ENCODE measurements at regions not wholly inside any gene's neighbourhood (a gene's known extent, or its start where the extent isn't known, plus 50 kb on each side); places are given as distances from the start of the nearest gene placed in this dataset.
"Not testable (repeated sequence)": the region's sequence is repeated elsewhere in the genome, so short reads cannot be mapped to it uniquely, and the experiment has no call there.

GRCh38 chr4:164169591-164169990 is 584.3 kb upstream of the SMIM31 start:
- DNase-seq (ENCODE audit: insufficient read length, low spot score): no peak
- no peak for FAIRE-seq

GRCh38 chr4:164177153-164177552 is 576.8 kb upstream of the SMIM31 start:
- no peak for DNase-seq (ENCODE audit: insufficient read length, low spot score)
- FAIRE-seq: no peak

- DNase-seq (ENCODE audit: insufficient read length, low spot score): no peak
- no peak for FAIRE-seq
These were observed 576.2 kb upstream of the SMIM31 start for GRCh38 chr4:164177753-164178152.

GRCh38 chr4:164188236-164188635 is 565.7 kb upstream of the SMIM31 start:
- no peak for FAIRE-seq
- DNase-seq (ENCODE audit: insufficient read length, low spot score): no peak

- no peak for FAIRE-seq
- no peak for DNase-seq (ENCODE audit: insufficient read length, low spot score)
These were observed 561.1 kb upstream of the SMIM31 start for GRCh38 chr4:164192844-164193243.

- DNase-seq (ENCODE audit: insufficient read length, low spot score) (no peak), FAIRE-seq (no peak)
These were observed 560.3 kb upstream of the SMIM31 start for GRCh38 chr4:164193676-164194075.

GRCh38 chr4:164197556-164197955 is 556.4 kb upstream of the SMIM31 start:
- FAIRE-seq (no peak), DNase-seq (ENCODE audit: insufficient read length, low spot score) (no peak)

- no peak for DNase-seq (ENCODE audit: insufficient read length, low spot score)
- FAIRE-seq: no peak
These were observed 550.5 kb upstream of the SMIM31 start for GRCh38 chr4:164203476-164203875.

GRCh38 chr4:164204434-164204833 is 549.5 kb upstream of the SMIM31 start:
- FAIRE-seq: no peak
- DNase-seq (ENCODE audit: insufficient read length, low spot score): no peak

- no peak for DNase-seq (ENCODE audit: insufficient read length, low spot score)
- FAIRE-seq: no peak
These were observed 546.5 kb upstream of the SMIM31 start for GRCh38 chr4:164207460-164207859.

- DNase-seq (ENCODE audit: insufficient read length, low spot score): no peak
- no peak for FAIRE-seq
These were observed 543.6 kb upstream of the SMIM31 start for GRCh38 chr4:164210377-164210776.

- DNase-seq (ENCODE audit: insufficient read length, low spot score) (no peak), FAIRE-seq (no peak)
These were observed 541.8 kb upstream of the SMIM31 start for GRCh38 chr4:164212134-164212533.

GRCh38 chr4:164212714-164213113 is 541.2 kb upstream of the SMIM31 start:
- FAIRE-seq (no peak), DNase-seq (ENCODE audit: insufficient read length, low spot score) (no peak)

- DNase-seq (ENCODE audit: insufficient read length, low spot score): no peak
These were observed 538.7 kb upstream of the SMIM31 start for GRCh38 chr4:164215113-164215741.

GRCh38 chr4:164221631-164222030 is 532.3 kb upstream of the SMIM31 start:
- DNase-seq (ENCODE audit: insufficient read length, low spot score) (no peak), FAIRE-seq (no peak)

More at GRCh38 chr4:164215113-164215741, 538.7 kb upstream of the SMIM31 start:
- no peak for FAIRE-seq

- DNase-seq (ENCODE audit: insufficient read length, low spot score) (no peak), FAIRE-seq (no peak)
These were observed 529.1 kb upstream of the SMIM31 start for GRCh38 chr4:164224871-164225270.

GRCh38 chr4:164229255-164229654 is 524.7 kb upstream of the SMIM31 start:
- DNase-seq (ENCODE audit: insufficient read length, low spot score) (no peak), FAIRE-seq (no peak)

- DNase-seq (ENCODE audit: insufficient read length, low spot score) (no peak), FAIRE-seq (no peak)
These were observed 514.5 kb upstream of the SMIM31 start for GRCh38 chr4:164239433-164239832.

- no peak for DNase-seq (ENCODE audit: insufficient read length, low spot score)
- no peak for FAIRE-seq
These were observed 514.0 kb upstream of the SMIM31 start for GRCh38 chr4:164239976-164240375.

GRCh38 chr4:164251257-164251656 is 502.7 kb upstream of the SMIM31 start:
- DNase-seq (ENCODE audit: insufficient read length, low spot score) (no peak), FAIRE-seq (no peak)

GRCh38 chr4:164252286-164252685 is 501.6 kb upstream of the SMIM31 start:
- FAIRE-seq (no peak), DNase-seq (ENCODE audit: insufficient read length, low spot score) (no peak)

- no peak for DNase-seq (ENCODE audit: insufficient read length, low spot score)
These were observed 492.1 kb upstream of the SMIM31 start for GRCh38 chr4:164261831-164262230.

GRCh38 chr4:164262508-164262907 is 491.4 kb upstream of the SMIM31 start:
- DNase-seq (ENCODE audit: insufficient read length, low spot score); FAIRE-seq: not testable (repeated sequence)

More at GRCh38 chr4:164261831-164262230, 492.1 kb upstream of the SMIM31 start:
- FAIRE-seq: no peak
